ENCODE measurements at regions not wholly inside any gene's neighbourhood (a gene's known extent, or its start where the extent isn't known, plus 50 kb on each side); places are given as distances from the start of the nearest gene placed in this dataset.

GRCh38 chr7:153386556-153386955 is 627.0 kb downstream of the ACTR3B start:
- H3K4me3 ChIP-seq (ENCODE audit: low read depth, low read length) = no peak overlapping the region
- H3K36me3 ChIP-seq (ENCODE audit: control insufficient read depth, insufficient read depth, low read length) = no peaks in the 10 kb centered on the region
- ChIA-PET POLR2A (no interaction called here), CTCF (no interaction called here)
- no peak for DNase-seq (ENCODE audit: low read depth)
- no peaks in the 10 kb centered on the region for H3K27me3 ChIP-seq (ENCODE audit: control insufficient read depth, insufficient read depth, low read length)
- TF ChIP-seq CTCF (IDR thresholded peaks at IDR 0.05; ENCODE audit: insufficient read depth, low read depth, low read length) = no peak

GRCh38 chr7:153388611-153389010 is 629.1 kb downstream of the ACTR3B start:
- no peak for TF ChIP-seq CTCF (IDR thresholded peaks at IDR 0.05; ENCODE audit: insufficient read depth, low read depth, low read length)
- no peak for DNase-seq (ENCODE audit: low read depth)
- CTCF ChIA-PET = no interaction called here
- POLR2A ChIA-PET = no interaction called here
- Histone ChIP-seq H3K36me3 (ENCODE audit: control insufficient read depth, insufficient read depth, low read length) (no peaks in the 10 kb centered on the region), H3K4me3 (ENCODE audit: low read depth, low read length) (no peak overlapping the region), H3K27me3 (ENCODE audit: control insufficient read depth, insufficient read depth, low read length) (no peaks in the 10 kb centered on the region)

- TF ChIP-seq CTCF (IDR thresholded peaks at IDR 0.05; ENCODE audit: insufficient read depth, low read depth, low read length) = no peak
- H3K4me3 ChIP-seq (ENCODE audit: low read depth, low read length) = no peak overlapping the region
- ChIA-PET CTCF (no interaction called here), POLR2A (no interaction called here)
- no peaks in the 10 kb centered on the region for H3K27me3 ChIP-seq (ENCODE audit: control insufficient read depth, insufficient read depth, low read length)
- no peaks in the 10 kb centered on the region for H3K36me3 ChIP-seq (ENCODE audit: control insufficient read depth, insufficient read depth, low read length)
- DNase-seq (ENCODE audit: low read depth) = no peak
Observed at GRCh38 chr7:153389261-153389660, 629.7 kb downstream of the ACTR3B start.

- Histone ChIP-seq H3K27me3 (ENCODE audit: control insufficient read depth, insufficient read depth, low read length) (no peaks in the 10 kb centered on the region), H3K4me3 (ENCODE audit: low read depth, low read length) (no peak overlapping the region), H3K36me3 (ENCODE audit: control insufficient read depth, insufficient read depth, low read length) (no peaks in the 10 kb centered on the region)
- ChIA-PET CTCF (no interaction called here), POLR2A (no interaction called here)
- DNase-seq (ENCODE audit: low read depth) = no peak
- no peak for TF ChIP-seq CTCF (IDR thresholded peaks at IDR 0.05; ENCODE audit: insufficient read depth, low read depth, low read length)
Observed at GRCh38 chr7:153390955-153391354, 631.4 kb downstream of the ACTR3B start.

- no peak for DNase-seq (ENCODE audit: low read depth)
- POLR2A ChIA-PET = no interaction called here
- Histone ChIP-seq H3K27me3 (ENCODE audit: control insufficient read depth, insufficient read depth, low read length) (no peaks in the 10 kb centered on the region), H3K4me3 (ENCODE audit: low read depth, low read length) (no peak overlapping the region), H3K36me3 (ENCODE audit: control insufficient read depth, insufficient read depth, low read length) (no peaks in the 10 kb centered on the region)
- CTCF ChIA-PET = no interaction called here
- no peak for TF ChIP-seq CTCF (IDR thresholded peaks at IDR 0.05; ENCODE audit: insufficient read depth, low read depth, low read length)
Observed at GRCh38 chr7:153392726-153393125, 633.2 kb downstream of the ACTR3B start.

Data from BJ (cell line).